Aorta (tissue), 5 donors: ENCODE measurements at regions not wholly inside any gene's neighbourhood (a gene's known extent, or its start where the extent isn't known, plus 50 kb on each side); places are given as distances from the start of the nearest gene placed in this dataset.

Source experiments
- ATAC-seq: fragments of 200-7000 bp; cut with Tn5 transposase; one replicate; pipeline ENCODE4 v1.9.1; 2022; ENCODE audit warnings: moderate library complexity; ENCODE audit not compliant: low FRiP score
- DNase-seq, 2 donors: peaks; one replicate each; pipeline ENCODE4 v3.0.0-alpha.2; 2020
- H3K27ac ChIP-seq, 2 donors: one replicate each; pipeline ENCODE4 v1.5.1; 2013; ENCODE audit warnings: low read length in 2 of 2, mild to moderate bottlenecking in 2 of 2, moderate library complexity in 2 of 2, control low read depth in 1 of 2, inconsistent platforms in 1 of 2, low read depth in 1 of 2
- H3K27me3 ChIP-seq, 2 donors: one replicate each; pipeline ENCODE4 v1.6.1; 2013; ENCODE audit warnings: control low read depth in 1 of 2, low read length in 1 of 2, mild to moderate bottlenecking in 1 of 2, moderate library complexity in 1 of 2; ENCODE audit not compliant: insufficient read depth in 2 of 2, control insufficient read depth in 1 of 2
- H3K36me3 ChIP-seq, 2 donors: one replicate each; pipeline ENCODE4 v1.6.1; 2013; ENCODE audit warnings: control low read depth in 1 of 2, low read length in 1 of 2, mild to moderate bottlenecking in 1 of 2; ENCODE audit not compliant: insufficient read depth in 2 of 2, control insufficient read depth in 1 of 2
- H3K4me1 ChIP-seq, 2 donors: one replicate each; pipeline ENCODE4 v1.6.1; 2013; ENCODE audit warnings: low read length in 2 of 2, control low read depth in 1 of 2, mild to moderate bottlenecking in 1 of 2, moderate library complexity in 1 of 2; ENCODE audit not compliant: insufficient read depth in 2 of 2, control insufficient read depth in 1 of 2
- H3K4me3 ChIP-seq, 2 donors: one replicate each; pipeline ENCODE4 v1.5.1; 2013; ENCODE audit warnings: low read length in 2 of 2, control low read depth in 1 of 2, mild to moderate bottlenecking in 1 of 2
- H3K9me3 ChIP-seq: one replicate; pipeline ENCODE4 v1.6.1; 2013; ENCODE audit warnings: mild to moderate bottlenecking, low read length; ENCODE audit not compliant: control insufficient read depth
- WGBS, 2 donors: extraction: QIAGEN DNeasy Blood & Tissue Kit; methylation state at CpG; one replicate each; pipeline ENCODE4 v1.1.7; 2013; 5-methylcytosine and 5-hydroxymethylcytosine counted together
- intact Hi-C, 2 donors: fragments of 100-400 bp; cut with DNase I; formaldehyde crosslinking; loops; one replicate each; pipeline versions ENCODE4 v1.14.2 to v1.15.0; 2022
- donor health status: healthy with polysubstance abuse.
- donor health status: Bipolar disorder and iron deficiency.
- donor health status: DM: no; HTN: no; CAD: no.
- donor health status: DM: no; HTN: no; CAD: no.
- donor health status: DM: yes; HTN: yes; CAD: no.

- Histone ChIP-seq H3K27me3 (no peaks in the 10 kb centered on the region), H3K36me3 (no peaks in the 10 kb centered on the region), H3K27ac (no peak overlapping the region), H3K4me3 (no peak overlapping the region), H3K9me3 (no peaks in the 10 kb centered on the region), H3K4me1 (no peaks in the 10 kb centered on the region)
- no peak for ATAC-seq
- no peak for DNase-seq
- intact Hi-C loops = no loop called here
- WGBS, 2 donors = 71 to 74% methylated on average over 3 of the region's 3 CpGs
Observed at GRCh38 chr11:103556171-103556570, 446.9 kb downstream of the DYNC2H1 start.

GRCh38 chr11:103566116-103566515, 456.9 kb downstream of the DYNC2H1 start:
- intact Hi-C loops = no loop called here
- Histone ChIP-seq H3K27me3 (no peaks in the 10 kb centered on the region), H3K27ac (no peak overlapping the region), H3K4me1 (no peaks in the 10 kb centered on the region), H3K9me3 (no peaks in the 10 kb centered on the region), H3K36me3 (no peaks in the 10 kb centered on the region), H3K4me3 (no peak overlapping the region)
- ATAC-seq (no peak), DNase-seq (no peak)
- WGBS, 2 donors = 66 to 68% methylated on average over 4 of the region's 4 CpGs

GRCh38 chr11:103581760-103582159, 454.7 kb upstream of the DDI1 start:
- H3K27me3 ChIP-seq = peaks cover 0 to 1% of the 10 kb centered on the region in 2 donors
- intact Hi-C loops = no loop called here

GRCh38 chr11:103582351-103582909, 454.0 kb upstream of the DDI1 start:
- DNase-seq = no peak
- no peak for ATAC-seq
- H3K27me3 ChIP-seq = peaks cover 0 to 1% of the 10 kb centered on the region in 2 donors
- intact Hi-C loops = no loop called here
- no peaks in the 10 kb centered on the region for H3K36me3 ChIP-seq
- no peak overlapping the region for H3K4me3 ChIP-seq
- H3K4me1 ChIP-seq = no peaks in the 10 kb centered on the region
- H3K27ac ChIP-seq = no peak overlapping the region
- no peaks in the 10 kb centered on the region for H3K9me3 ChIP-seq
- WGBS, 2 donors = 77 to 80% methylated on average over 4 of the region's 4 CpGs

More at GRCh38 chr11:103581760-103582159, 454.7 kb upstream of the DDI1 start:
- DNase-seq = no peak
- H3K4me1 ChIP-seq = no peaks in the 10 kb centered on the region
- no peaks in the 10 kb centered on the region for H3K9me3 ChIP-seq
- ATAC-seq = no peak
- no peaks in the 10 kb centered on the region for H3K36me3 ChIP-seq
- no peak overlapping the region for H3K4me3 ChIP-seq
- H3K27ac ChIP-seq = no peak overlapping the region
- 9 to 38% methylated on average over 2 of the region's 2 CpGs for WGBS, 2 donors

- no peak overlapping the region for H3K27ac ChIP-seq
- H3K27me3 ChIP-seq = peaks cover 0 to 1% of the 10 kb centered on the region in 2 donors
- no peaks in the 10 kb centered on the region for H3K36me3 ChIP-seq
Observed at GRCh38 chr11:103584021-103584420, 452.4 kb upstream of the DDI1 start.

GRCh38 chr11:103584720-103585119, 451.7 kb upstream of the DDI1 start:
- intact Hi-C loops = no loop called here

More at GRCh38 chr11:103584021-103584420, 452.4 kb upstream of the DDI1 start:
- 27 to 45% methylated on average over 2 of the region's 2 CpGs for WGBS, 2 donors
- Histone ChIP-seq H3K4me1 (no peaks in the 10 kb centered on the region), H3K4me3 (no peak overlapping the region), H3K9me3 (no peaks in the 10 kb centered on the region)
- intact Hi-C loops = no loop called here
- ATAC-seq (no peak), DNase-seq (no peak)

GRCh38 chr11:103585401-103585800, 451.0 kb upstream of the DDI1 start:
- peaks cover 2% of the 10 kb centered on the region for H3K9me3 ChIP-seq
- intact Hi-C loops = no loop called here
- WGBS, 2 donors = 72 to 90% methylated on average over 2 of the region's 2 CpGs
- peaks cover 0 to 1% of the 10 kb centered on the region in 2 donors for H3K27me3 ChIP-seq
- H3K27ac ChIP-seq = no peak overlapping the region
- DNase-seq = no peak
- H3K36me3 ChIP-seq = no peaks in the 10 kb centered on the region
- H3K4me1 ChIP-seq = peaks cover 0 to 2% of the 10 kb centered on the region in 2 donors
- no peak overlapping the region for H3K4me3 ChIP-seq
- ATAC-seq = no peak

More at GRCh38 chr11:103584720-103585119, 451.7 kb upstream of the DDI1 start:
- DNase-seq = no peak
- Histone ChIP-seq H3K9me3 (no peaks in the 10 kb centered on the region), H3K27me3 (peaks cover 0 to 1% of the 10 kb centered on the region in 2 donors), H3K27ac (no peak overlapping the region), H3K4me1 (peaks cover 0 to 2% of the 10 kb centered on the region in 2 donors), H3K4me3 (no peak overlapping the region), H3K36me3 (no peaks in the 10 kb centered on the region)
- 84 to 88% methylated on average over 1 of the region's 1 CpG for WGBS, 2 donors
- ATAC-seq = no peak

GRCh38 chr11:103585911-103586310, 450.5 kb upstream of the DDI1 start:
- H3K4me3 ChIP-seq = no peak overlapping the region
- 81 to 88% methylated on average over 5 of the region's 5 CpGs for WGBS, 2 donors
- no peak for DNase-seq
- no peak overlapping the region for H3K27ac ChIP-seq
- peaks cover 0 to 2% of the 10 kb centered on the region in 2 donors for H3K4me1 ChIP-seq
- H3K36me3 ChIP-seq = no peaks in the 10 kb centered on the region
- H3K27me3 ChIP-seq = peaks cover 0 to 1% of the 10 kb centered on the region in 2 donors
- intact Hi-C loops = no loop called here
- no peak for ATAC-seq
- H3K9me3 ChIP-seq = peaks cover 2% of the 10 kb centered on the region

- intact Hi-C loops = no loop called here
Observed at GRCh38 chr11:103586756-103587155, 449.7 kb upstream of the DDI1 start.

More at GRCh38 chr11:103586756-103587155, 449.7 kb upstream of the DDI1 start:
- peaks cover 0 to 1% of the 10 kb centered on the region in 2 donors for H3K27me3 ChIP-seq
- H3K4me1 ChIP-seq = peaks cover 0 to 2% of the 10 kb centered on the region in 2 donors
- WGBS, 2 donors = 56% methylated on average over 1 of the region's 1 CpG
- ATAC-seq (no peak), DNase-seq (no peak)
- H3K36me3 ChIP-seq = no peaks in the 10 kb centered on the region
- H3K4me3 ChIP-seq = no peak overlapping the region
- H3K27ac ChIP-seq = no peak overlapping the region
- peaks cover 2% of the 10 kb centered on the region for H3K9me3 ChIP-seq
